Activated CD4-positive, alpha-beta T cell treated with anti-CD3 and anti-CD28 coated beads, Interleukin-2, amount 50 U/mL, for 1 hour (primary cell): ENCODE measurements at regions not wholly inside any gene's neighbourhood (a gene's known extent, or its start where the extent isn't known, plus 50 kb on each side); places are given as distances from the start of the nearest gene placed in this dataset.

Experiments
- DNase-seq: peaks from one replicate; pipeline ENCODE4 v3.0.0-alpha.2; 2020

GRCh38 chr4:130393642-130394041, 1297.7 kb downstream of the C4orf33 start:
- no peak for DNase-seq

- no peak for DNase-seq
Observed at GRCh38 chr4:130395871-130396270, 1299.9 kb downstream of the C4orf33 start.

- no peak for DNase-seq
Observed at GRCh38 chr4:130403221-130403620, 1307.3 kb downstream of the C4orf33 start.

DNA sequence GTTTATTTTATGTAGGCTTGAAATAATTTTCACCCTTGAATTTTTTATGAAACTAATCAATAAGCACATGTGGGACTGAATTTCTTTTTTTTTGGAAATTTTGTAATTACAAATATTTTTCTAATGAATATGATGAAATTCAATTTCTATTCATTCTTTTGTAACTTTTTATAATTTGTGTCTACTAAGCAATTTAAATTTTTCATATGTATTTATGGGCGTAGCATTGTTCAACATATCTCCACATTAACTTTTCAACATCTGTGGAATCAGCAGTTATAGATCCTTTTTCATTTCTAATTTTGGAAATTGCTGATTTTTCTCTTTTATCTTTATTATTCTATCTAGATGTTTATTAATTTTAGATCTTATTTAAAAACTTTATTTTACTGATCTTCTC, 1320.3 kb downstream of the C4orf33 start:
- no peak for DNase-seq

GRCh38 chr4:130419211-130419975, 1323.4 kb downstream of the C4orf33 start:
- DNase-seq, result no peak

GRCh38 chr4:130422261-130422660, 1326.3 kb downstream of the C4orf33 start:
- DNase-seq, result no peak

DNA sequence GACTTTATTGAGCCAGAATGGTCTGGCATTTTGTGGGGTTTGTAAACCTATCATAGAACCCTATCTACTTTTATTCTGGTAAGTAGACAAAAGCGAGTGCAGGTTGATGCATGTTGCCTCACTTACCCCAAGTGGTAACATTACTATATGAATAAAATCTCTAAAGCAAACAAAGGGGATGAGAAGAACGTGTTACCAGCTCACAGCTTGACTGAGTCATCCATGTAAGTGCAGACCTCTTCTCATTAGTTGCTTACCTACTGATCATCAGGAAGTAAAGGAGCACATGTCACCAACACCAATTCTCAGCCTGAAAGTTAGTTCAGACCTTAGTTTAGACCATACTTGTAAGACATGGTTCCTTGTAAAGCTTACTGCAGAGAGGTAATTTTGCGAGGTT, 1328.3 kb downstream of the C4orf33 start:
- no peak for DNase-seq

DNA sequence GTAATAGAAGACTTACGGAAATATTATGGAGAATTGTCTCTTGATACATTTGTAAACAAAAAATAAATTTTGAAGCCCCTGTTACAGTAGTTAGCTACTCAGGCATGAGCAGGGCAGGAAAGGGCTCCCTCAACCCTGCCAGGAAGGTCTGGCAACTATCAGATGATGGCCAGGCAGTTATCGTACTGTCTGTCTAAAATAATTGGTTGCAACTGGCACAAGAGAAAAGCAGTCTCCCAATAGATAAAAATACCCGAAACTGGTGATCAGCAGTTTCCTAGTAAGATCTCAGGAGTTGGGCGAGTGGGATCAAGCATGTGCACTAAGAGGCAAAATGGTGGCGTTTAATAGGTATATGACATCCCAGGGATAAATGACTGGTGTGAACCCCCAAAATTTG, 1336.3 kb downstream of the C4orf33 start:
- DNase-seq, result no peak

DNA sequence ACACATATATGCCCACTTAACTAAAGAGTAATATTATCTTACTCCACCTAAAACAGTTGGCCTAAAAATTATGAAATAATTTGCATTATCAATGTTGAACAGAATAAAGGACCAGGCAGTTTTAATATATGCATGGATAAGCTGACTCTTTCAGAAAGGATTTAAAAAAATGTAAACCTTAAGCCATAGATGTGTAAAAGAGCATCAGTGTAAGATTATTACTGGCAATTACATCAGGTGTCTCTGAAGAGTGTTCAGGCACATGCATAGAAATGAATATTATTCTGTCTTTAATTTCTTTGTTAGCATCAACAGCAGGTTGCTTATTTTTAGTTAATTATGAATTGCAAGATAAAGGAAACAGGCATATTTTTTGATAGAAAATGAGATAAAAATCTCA, 1353.8 kb downstream of the C4orf33 start:
- no peak for DNase-seq

- no peak for DNase-seq
Observed at GRCh38 chr4:130468340-130468739, 1372.4 kb downstream of the C4orf33 start.

- no peak for DNase-seq
Observed at GRCh38 chr4:130478406-130478805, 1382.5 kb downstream of the C4orf33 start.

- no peak for DNase-seq
Observed at GRCh38 chr4:130479020-130479419, 1383.1 kb downstream of the C4orf33 start.

DNA sequence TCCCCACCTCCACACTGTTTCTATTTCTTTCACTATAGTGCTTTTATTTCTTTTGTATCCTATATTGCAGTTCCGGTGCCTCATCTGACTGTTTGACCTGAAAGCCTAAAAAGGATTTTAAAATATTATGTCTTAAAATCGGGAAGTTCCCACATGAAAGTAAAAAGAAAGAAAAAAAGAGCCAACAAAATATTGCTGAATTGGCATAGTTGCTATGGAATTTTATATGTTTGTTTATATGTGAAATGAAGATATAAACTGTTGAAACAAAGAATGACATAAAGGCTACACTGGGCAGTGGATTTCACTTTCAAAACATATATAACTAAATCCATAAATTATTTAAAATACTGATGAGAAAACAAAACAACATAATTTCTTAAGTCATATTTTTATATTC, 1383.7 kb downstream of the C4orf33 start:
- DNase-seq, result no peak

GRCh38 chr4:130484826-130485225, 1388.9 kb downstream of the C4orf33 start:
- DNase-seq, result no peak

DNA sequence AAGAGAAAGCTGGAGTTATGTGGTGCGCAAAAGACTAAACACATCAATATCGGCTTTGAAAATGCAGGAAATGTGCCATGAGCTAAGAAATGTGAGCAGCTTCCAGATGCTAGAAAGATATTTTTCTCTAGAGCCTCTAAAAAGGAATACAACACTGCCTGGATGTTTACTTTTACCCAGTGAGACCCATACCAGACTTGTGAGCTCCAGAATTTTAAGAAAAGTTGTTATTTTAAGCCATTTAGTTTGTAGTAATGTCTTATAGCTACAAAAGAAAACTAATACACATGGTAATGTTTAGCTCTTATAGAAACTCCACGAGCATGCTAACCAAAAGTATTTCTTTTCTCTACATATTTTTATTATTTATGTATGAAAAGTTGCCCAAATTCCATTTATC, 1389.4 kb downstream of the C4orf33 start:
- no peak for DNase-seq

- no peak for DNase-seq
Observed at GRCh38 chr4:130486186-130486585, 1390.2 kb downstream of the C4orf33 start.

- no peak for DNase-seq
Observed at GRCh38 chr4:130486841-130487240, 1390.9 kb downstream of the C4orf33 start.

GRCh38 chr4:130510661-130511060, 1414.7 kb downstream of the C4orf33 start:
- DNase-seq, result no peak

- no peak for DNase-seq
Observed at GRCh38 chr4:130511776-130512175, 1415.8 kb downstream of the C4orf33 start.

DNA sequence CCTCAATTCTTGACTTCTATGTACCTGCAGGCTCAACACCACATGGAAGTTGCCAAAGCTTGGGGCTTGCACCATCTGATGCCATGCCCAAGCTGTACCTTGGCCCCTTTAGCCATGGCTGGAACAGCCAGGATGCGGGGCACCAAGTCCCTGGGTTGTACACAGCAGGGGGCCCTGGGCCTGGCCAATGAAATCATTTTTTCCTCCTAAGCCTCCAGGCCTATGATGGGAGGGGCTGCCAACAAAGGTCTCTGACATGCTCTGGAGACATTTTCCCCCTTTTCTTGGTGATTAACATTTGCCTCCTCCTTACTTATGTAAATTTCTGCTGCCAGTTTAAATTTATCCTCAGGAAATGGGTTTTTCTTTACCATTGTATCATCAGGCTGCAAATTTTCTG, 1428.1 kb downstream of the C4orf33 start:
- no peak for DNase-seq

DNA sequence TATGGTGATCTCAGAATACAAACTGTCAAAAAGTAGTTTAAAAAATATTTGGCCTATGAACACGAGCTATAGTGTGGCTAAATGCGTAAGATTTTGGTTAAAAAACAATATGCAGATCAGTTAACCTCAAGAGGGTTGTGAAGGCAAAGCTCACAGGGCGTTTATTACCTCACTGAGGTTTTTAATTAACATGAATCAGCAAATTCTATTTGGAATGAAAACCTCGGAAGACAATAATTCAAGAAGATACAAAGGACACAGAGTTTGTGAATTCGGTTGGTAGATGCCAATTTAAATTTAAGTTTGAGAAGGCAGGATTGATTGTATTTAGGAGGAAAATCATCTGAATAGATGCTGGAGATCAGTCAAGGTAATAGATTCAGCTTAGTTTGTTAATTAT, 1434.6 kb downstream of the C4orf33 start:
- no peak for DNase-seq

GRCh38 chr4:130534651-130535050, 1438.7 kb downstream of the C4orf33 start:
- DNase-seq, result no peak

GRCh38 chr4:130542953-130543352, 1447.0 kb downstream of the C4orf33 start:
- no peak for DNase-seq

DNA sequence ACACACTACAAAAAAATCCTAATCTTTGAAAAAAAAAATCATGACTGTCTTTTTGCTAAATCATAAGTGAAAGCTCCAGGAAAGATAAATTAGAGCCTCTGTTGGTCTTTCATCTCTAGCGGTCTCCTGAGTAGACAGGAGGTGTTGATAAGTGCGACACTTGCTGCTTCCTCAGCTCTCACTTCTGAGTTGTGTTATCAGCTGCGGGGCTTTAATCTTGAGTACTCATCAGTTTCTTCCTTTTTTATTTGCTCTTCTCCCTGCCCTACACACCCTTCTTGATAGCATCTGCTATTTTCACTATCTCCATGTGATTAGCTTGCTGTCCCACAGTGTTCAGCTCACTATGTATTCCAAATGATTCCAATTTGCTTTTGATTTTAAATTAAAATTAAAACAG, 1449.2 kb downstream of the C4orf33 start:
- DNase-seq, result no peak

- DNase-seq, result no peak
Observed at GRCh38 chr4:130545596-130545995, 1449.6 kb downstream of the C4orf33 start.
